ENCODE measurements at regions not wholly inside any gene's neighbourhood (a gene's known extent, or its start where the extent isn't known, plus 50 kb on each side); places are given as distances from the start of the nearest gene placed in this dataset.
A peak's percentile ranks its signal among the peaks of the same experiment; 100 is the strongest.
"Not testable (repeated sequence)": the region's sequence is repeated elsewhere in the genome, so short reads cannot be mapped to it uniquely, and the experiment has no call there.

- Histone ChIP-seq H3K36me3 (ENCODE audit: insufficient read depth, low read length) (no peaks in the 10 kb centered on the region), H3K27me3 (ENCODE audit: control insufficient read depth, insufficient read depth, low read length) (no peaks in the 10 kb centered on the region), H3K4me2 (ENCODE audit: low read length) (peak overlapping the region; percentile 62), H3K4me3 (ENCODE audit: low read length) (no peak overlapping the region), H3K9ac (ENCODE audit: low read depth, low read length) (no peak overlapping the region), H3K4me1 (ENCODE audit: control insufficient read depth, insufficient read depth, low read length) (peaks cover 12% of the 10 kb centered on the region), H3K9me3 (replicated peaks; ENCODE audit: low read length) (no peaks in the 10 kb centered on the region)
Observed at GRCh38 chrX:35339796-35340195, 397.2 kb downstream of the FAM47B start.

GRCh38 chrX:35340465-35340864 lies 397.9 kb downstream of the FAM47B start:
- no peaks in the 10 kb centered on the region for H3K36me3 ChIP-seq (ENCODE audit: insufficient read depth, low read length)
- H3K4me3 ChIP-seq (ENCODE audit: low read length): peak overlapping the region; percentile 32
- H3K9ac ChIP-seq (ENCODE audit: low read depth, low read length): no peak overlapping the region
- H3K27me3 ChIP-seq (ENCODE audit: control insufficient read depth, insufficient read depth, low read length): no peaks in the 10 kb centered on the region
- peaks cover 12% of the 10 kb centered on the region for H3K4me1 ChIP-seq (ENCODE audit: control insufficient read depth, insufficient read depth, low read length)
- no peaks in the 10 kb centered on the region for H3K9me3 ChIP-seq (replicated peaks; ENCODE audit: low read length)
- H3K4me2 ChIP-seq (ENCODE audit: low read length): peak overlapping the region; percentile 62

DNA sequence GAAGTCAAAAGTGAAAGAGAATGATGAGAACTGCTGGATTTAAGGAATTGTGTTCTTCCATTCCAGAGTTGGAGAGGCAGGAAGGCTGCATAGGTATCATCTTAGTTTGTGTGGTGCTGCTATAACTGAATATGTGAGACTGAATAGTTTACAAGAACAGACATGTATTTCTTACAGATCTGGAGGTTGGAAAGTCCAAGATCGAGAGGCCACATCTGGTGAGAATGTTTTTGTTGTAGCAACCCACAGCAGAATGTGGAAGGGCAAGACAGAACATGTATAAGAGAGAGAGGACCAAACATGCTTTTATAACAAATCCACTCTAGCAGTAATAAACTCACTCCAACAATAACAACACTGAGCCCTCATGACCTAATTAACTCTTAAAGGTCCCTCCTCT lies 408.6 kb downstream of the FAM47B start:
- Histone ChIP-seq H3K36me3 (ENCODE audit: insufficient read depth, low read length) (no peaks in the 10 kb centered on the region), H3K9me3 (replicated peaks; ENCODE audit: low read length) (no peaks in the 10 kb centered on the region), H3K27me3 (ENCODE audit: control insufficient read depth, insufficient read depth, low read length) (no peaks in the 10 kb centered on the region), H3K4me3 (ENCODE audit: low read length) (no peak overlapping the region), H3K4me2 (ENCODE audit: low read length) (no peak overlapping the region), H3K4me1 (ENCODE audit: control insufficient read depth, insufficient read depth, low read length) (no peaks in the 10 kb centered on the region), H3K9ac (ENCODE audit: low read depth, low read length) (no peak overlapping the region)

GRCh38 chrX:35351795-35352483 lies 409.3 kb downstream of the FAM47B start:
- no peak overlapping the region for H3K4me2 ChIP-seq (ENCODE audit: low read length)
- H3K36me3 ChIP-seq (ENCODE audit: insufficient read depth, low read length): no peaks in the 10 kb centered on the region
- no peaks in the 10 kb centered on the region for H3K9me3 ChIP-seq (replicated peaks; ENCODE audit: low read length)
- no peaks in the 10 kb centered on the region for H3K4me1 ChIP-seq (ENCODE audit: control insufficient read depth, insufficient read depth, low read length)
- no peaks in the 10 kb centered on the region for H3K27me3 ChIP-seq (ENCODE audit: control insufficient read depth, insufficient read depth, low read length)
- H3K4me3 ChIP-seq (ENCODE audit: low read length): no peak overlapping the region
- no peak overlapping the region for H3K9ac ChIP-seq (ENCODE audit: low read depth, low read length)

GRCh38 chrX:35357656-35358055 lies 415.1 kb downstream of the FAM47B start:
- Histone ChIP-seq H3K9me3 (replicated peaks; ENCODE audit: low read length) (peaks cover 7% of the 10 kb centered on the region), H3K27me3 (ENCODE audit: control insufficient read depth, insufficient read depth, low read length) (no peaks in the 10 kb centered on the region), H3K9ac (ENCODE audit: low read depth, low read length) (no peak overlapping the region), H3K4me2 (ENCODE audit: low read length) (no peak overlapping the region), H3K4me1 (ENCODE audit: control insufficient read depth, insufficient read depth, low read length) (no peaks in the 10 kb centered on the region), H3K4me3 (ENCODE audit: low read length) (no peak overlapping the region), H3K36me3 (ENCODE audit: insufficient read depth, low read length) (no peaks in the 10 kb centered on the region)

GRCh38 chrX:35362866-35363265 lies 420.3 kb downstream of the FAM47B start:
- Histone ChIP-seq H3K4me1 (ENCODE audit: control insufficient read depth, insufficient read depth, low read length) (no peaks in the 10 kb centered on the region), H3K27me3 (ENCODE audit: control insufficient read depth, insufficient read depth, low read length) (no peaks in the 10 kb centered on the region), H3K9ac (ENCODE audit: low read depth, low read length) (no peak overlapping the region), H3K4me2 (ENCODE audit: low read length) (no peak overlapping the region), H3K4me3 (ENCODE audit: low read length) (no peak overlapping the region), H3K36me3 (ENCODE audit: insufficient read depth, low read length) (no peaks in the 10 kb centered on the region), H3K9me3 (replicated peaks; ENCODE audit: low read length) (peaks cover 7% of the 10 kb centered on the region)

DNA sequence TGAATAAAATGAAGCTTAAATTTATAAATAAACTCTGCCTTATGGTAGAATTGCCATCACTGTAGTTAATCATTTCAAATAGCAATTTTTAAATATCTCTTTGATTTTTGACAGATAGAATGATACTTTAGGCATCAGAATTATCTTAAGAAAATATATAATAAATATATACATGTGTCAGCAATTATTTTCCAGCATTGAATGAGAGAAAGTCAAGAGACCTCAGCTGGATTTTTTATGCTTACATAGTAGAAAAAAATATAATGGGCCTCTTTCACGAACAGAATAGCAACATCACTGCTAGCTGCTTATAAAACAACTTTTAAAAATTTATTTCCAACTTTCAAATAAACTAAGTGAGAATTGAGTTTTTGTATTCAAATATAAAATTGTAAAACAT lies 424.0 kb upstream of the MAGEB16 start:
- no peaks in the 10 kb centered on the region for H3K27me3 ChIP-seq (ENCODE audit: control insufficient read depth, insufficient read depth, low read length)
- H3K4me1 ChIP-seq (ENCODE audit: control insufficient read depth, insufficient read depth, low read length): no peaks in the 10 kb centered on the region
- H3K36me3 ChIP-seq (ENCODE audit: insufficient read depth, low read length): no peaks in the 10 kb centered on the region

GRCh38 chrX:35380808-35381700 lies 417.1 kb upstream of the MAGEB16 start:
- Histone ChIP-seq H3K27me3 (ENCODE audit: control insufficient read depth, insufficient read depth, low read length) (no peaks in the 10 kb centered on the region), H3K4me3 (ENCODE audit: low read length) (no peak overlapping the region), H3K36me3 (ENCODE audit: insufficient read depth, low read length) (no peaks in the 10 kb centered on the region), H3K9ac (ENCODE audit: low read depth, low read length) (no peak overlapping the region), H3K4me2 (ENCODE audit: low read length) (no peak overlapping the region), H3K9me3 (replicated peaks; ENCODE audit: low read length) (no peaks in the 10 kb centered on the region), H3K4me1 (ENCODE audit: control insufficient read depth, insufficient read depth, low read length) (no peaks in the 10 kb centered on the region)

More for the DNA sequence above, 424.0 kb upstream of the MAGEB16 start:
- H3K9me3 ChIP-seq (replicated peaks; ENCODE audit: low read length): no peaks in the 10 kb centered on the region
- H3K9ac ChIP-seq (ENCODE audit: low read depth, low read length): no peak overlapping the region
- H3K4me3 ChIP-seq (ENCODE audit: low read length): no peak overlapping the region
- H3K4me2 ChIP-seq (ENCODE audit: low read length): no peak overlapping the region

- H3K9me3 ChIP-seq (replicated peaks; ENCODE audit: low read length); H3K27me3 ChIP-seq (ENCODE audit: control insufficient read depth, insufficient read depth, low read length); H3K36me3 ChIP-seq (ENCODE audit: insufficient read depth, low read length); H3K4me3 ChIP-seq (ENCODE audit: low read length); H3K4me1 ChIP-seq (ENCODE audit: control insufficient read depth, insufficient read depth, low read length); H3K4me2 ChIP-seq (ENCODE audit: low read length); H3K9ac ChIP-seq (ENCODE audit: low read depth, low read length): not testable (repeated sequence)
Observed at GRCh38 chrX:35381709-35382108, 416.4 kb upstream of the MAGEB16 start.

- Histone ChIP-seq H3K36me3 (ENCODE audit: insufficient read depth, low read length) (no peaks in the 10 kb centered on the region), H3K9me3 (replicated peaks; ENCODE audit: low read length) (no peaks in the 10 kb centered on the region), H3K4me2 (ENCODE audit: low read length) (no peak overlapping the region), H3K4me3 (ENCODE audit: low read length) (no peak overlapping the region), H3K9ac (ENCODE audit: low read depth, low read length) (no peak overlapping the region), H3K27me3 (ENCODE audit: control insufficient read depth, insufficient read depth, low read length) (no peaks in the 10 kb centered on the region), H3K4me1 (ENCODE audit: control insufficient read depth, insufficient read depth, low read length) (no peaks in the 10 kb centered on the region)
Observed at GRCh38 chrX:35382966-35383365, 415.2 kb upstream of the MAGEB16 start.

DNA sequence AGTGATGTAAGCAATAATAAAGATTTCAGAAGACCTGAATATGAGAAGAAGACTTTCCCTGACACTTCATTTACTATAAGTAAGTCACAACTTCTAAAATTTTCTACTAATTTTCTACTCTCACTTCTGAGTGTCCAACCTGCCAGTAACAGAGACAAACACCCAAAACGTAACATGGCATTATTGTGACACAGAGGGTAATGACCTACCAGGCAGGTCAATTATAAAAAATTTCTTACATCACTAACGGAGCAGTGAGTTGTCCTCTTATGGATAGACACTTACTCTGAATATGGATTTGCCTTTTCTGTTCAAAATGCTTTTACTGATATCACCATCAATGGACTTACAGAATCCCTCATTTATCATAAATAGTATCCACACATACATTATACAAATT lies 405.9 kb upstream of the MAGEB16 start:
- H3K27me3 ChIP-seq (ENCODE audit: control insufficient read depth, insufficient read depth, low read length): no peaks in the 10 kb centered on the region
- H3K36me3 ChIP-seq (ENCODE audit: insufficient read depth, low read length): no peaks in the 10 kb centered on the region

DNA sequence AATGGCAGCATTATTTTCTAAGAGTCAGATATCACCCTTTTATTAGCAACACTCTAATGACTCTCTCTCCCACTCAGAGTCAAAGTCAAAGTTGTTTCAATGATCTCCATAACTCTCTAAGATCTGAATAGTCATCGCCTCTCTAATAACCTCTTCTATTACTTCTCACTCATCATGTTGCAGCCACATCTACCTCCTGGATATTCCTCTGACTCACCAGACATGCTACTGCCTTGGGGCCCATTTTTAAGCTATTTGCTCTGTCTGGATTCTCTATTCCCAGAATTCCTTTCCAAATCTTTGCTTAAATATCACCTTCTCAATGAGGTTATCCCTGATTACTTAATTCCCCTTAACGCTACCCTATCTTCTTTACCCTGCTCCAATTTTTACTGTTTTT lies 391.8 kb upstream of the MAGEB16 start:
- no peaks in the 10 kb centered on the region for H3K4me1 ChIP-seq (ENCODE audit: control insufficient read depth, insufficient read depth, low read length)
- H3K9me3 ChIP-seq (replicated peaks; ENCODE audit: low read length): no peaks in the 10 kb centered on the region

More for the DNA sequence above, 405.9 kb upstream of the MAGEB16 start:
- H3K4me2 ChIP-seq (ENCODE audit: low read length): no peak overlapping the region
- no peaks in the 10 kb centered on the region for H3K4me1 ChIP-seq (ENCODE audit: control insufficient read depth, insufficient read depth, low read length)
- no peaks in the 10 kb centered on the region for H3K9me3 ChIP-seq (replicated peaks; ENCODE audit: low read length)
- no peak overlapping the region for H3K9ac ChIP-seq (ENCODE audit: low read depth, low read length)
- H3K4me3 ChIP-seq (ENCODE audit: low read length): no peak overlapping the region

More for the DNA sequence above, 391.8 kb upstream of the MAGEB16 start:
- Histone ChIP-seq H3K27me3 (ENCODE audit: control insufficient read depth, insufficient read depth, low read length) (no peaks in the 10 kb centered on the region), H3K4me2 (ENCODE audit: low read length) (no peak overlapping the region), H3K36me3 (ENCODE audit: insufficient read depth, low read length) (no peaks in the 10 kb centered on the region), H3K4me3 (ENCODE audit: low read length) (no peak overlapping the region), H3K9ac (ENCODE audit: low read depth, low read length) (no peak overlapping the region)
